ENCODE measurements at regions not wholly inside any gene's neighbourhood (a gene's known extent, or its start where the extent isn't known, plus 50 kb on each side); places are given as distances from the start of the nearest gene placed in this dataset.

DNA sequence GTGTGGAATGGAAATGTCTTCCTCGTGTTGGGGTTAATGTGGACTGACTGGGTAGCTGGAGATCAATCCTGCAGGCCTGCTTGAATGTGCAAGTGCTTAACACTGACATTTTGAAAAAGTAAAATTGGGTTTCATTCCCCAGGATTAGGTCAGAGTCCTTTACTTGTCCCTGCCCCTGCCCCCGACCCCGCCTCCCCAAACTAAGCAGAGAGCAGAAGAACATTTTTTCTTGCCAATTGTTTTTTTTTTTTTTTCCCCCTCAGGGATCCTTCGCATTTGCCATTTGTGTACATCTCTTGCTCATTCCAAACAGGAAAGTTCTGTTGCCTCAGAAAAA, 147.0 kb upstream of the NR2F2 start:
- Histone ChIP-seq H4K20me1 (ENCODE audit: insufficient read depth, low read length) (no peaks in the 10 kb centered on the region), H2AFZ (ENCODE audit: low read depth, low read length) (no peak overlapping the region), H3K9ac (ENCODE audit: low read length) (no peak overlapping the region), H3K27me3 (ENCODE audit: low read depth, low read length) (no peaks in the 10 kb centered on the region), H3K9me3 (ENCODE audit: insufficient read depth, low read length) (no peaks in the 10 kb centered on the region), H3K4me1 (ENCODE audit: low read length) (no peaks in the 10 kb centered on the region), H3K79me2 (ENCODE audit: low read length) (no peaks in the 10 kb centered on the region), H3K4me3 (ENCODE audit: low read length) (no peak overlapping the region), H3K27ac (ENCODE audit: low read length) (no peak overlapping the region), H3K4me2 (ENCODE audit: low read length) (no peak overlapping the region), H3K36me3 (replicated peaks; ENCODE audit: low read depth, low read length) (no peaks in the 10 kb centered on the region)
- no peak for TF ChIP-seq EZH2phosphoT487 (IDR thresholded peaks at IDR 0.05; ENCODE audit: low read depth)
- TF ChIP-seq, protein P1, sequence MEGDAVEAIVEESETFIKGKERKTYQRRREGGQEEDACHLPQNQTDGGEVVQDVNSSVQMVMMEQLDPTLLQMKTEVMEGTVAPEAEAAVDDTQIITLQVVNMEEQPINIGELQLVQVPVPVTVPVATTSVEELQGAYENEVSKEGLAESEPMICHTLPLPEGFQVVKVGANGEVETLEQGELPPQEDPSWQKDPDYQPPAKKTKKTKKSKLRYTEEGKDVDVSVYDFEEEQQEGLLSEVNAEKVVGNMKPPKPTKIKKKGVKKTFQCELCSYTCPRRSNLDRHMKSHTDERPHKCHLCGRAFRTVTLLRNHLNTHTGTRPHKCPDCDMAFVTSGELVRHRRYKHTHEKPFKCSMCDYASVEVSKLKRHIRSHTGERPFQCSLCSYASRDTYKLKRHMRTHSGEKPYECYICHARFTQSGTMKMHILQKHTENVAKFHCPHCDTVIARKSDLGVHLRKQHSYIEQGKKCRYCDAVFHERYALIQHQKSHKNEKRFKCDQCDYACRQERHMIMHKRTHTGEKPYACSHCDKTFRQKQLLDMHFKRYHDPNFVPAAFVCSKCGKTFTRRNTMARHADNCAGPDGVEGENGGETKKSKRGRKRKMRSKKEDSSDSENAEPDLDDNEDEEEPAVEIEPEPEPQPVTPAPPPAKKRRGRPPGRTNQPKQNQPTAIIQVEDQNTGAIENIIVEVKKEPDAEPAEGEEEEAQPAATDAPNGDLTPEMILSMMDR (IDR thresholded peaks at IDR 0.05; ENCODE audit: low read depth, low read length) = no peak

DNA sequence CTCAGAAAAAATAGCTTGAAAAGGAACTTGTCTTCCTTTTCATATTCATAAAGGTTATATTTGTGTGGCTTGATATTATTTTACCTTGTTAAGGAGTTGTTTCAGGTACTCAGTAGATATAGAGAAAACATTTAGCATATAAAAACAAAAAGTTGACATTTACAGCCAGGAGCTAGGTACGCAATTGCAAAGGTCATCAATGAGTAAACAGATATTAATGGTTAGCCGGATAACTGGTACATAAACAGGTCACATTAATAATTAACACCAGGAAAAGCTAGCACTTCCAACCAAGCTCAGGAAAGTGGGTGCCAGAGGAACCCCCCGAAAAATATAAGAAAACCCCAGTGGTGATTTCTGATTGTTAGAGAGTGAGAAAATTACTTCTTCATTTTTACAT, 146.6 kb upstream of the NR2F2 start:
- Histone ChIP-seq H3K4me2 (ENCODE audit: low read length) (no peak overlapping the region), H3K4me1 (ENCODE audit: low read length) (no peaks in the 10 kb centered on the region), H3K9me3 (ENCODE audit: insufficient read depth, low read length) (no peaks in the 10 kb centered on the region), H3K4me3 (ENCODE audit: low read length) (no peak overlapping the region), H2AFZ (ENCODE audit: low read depth, low read length) (no peak overlapping the region), H3K79me2 (ENCODE audit: low read length) (no peaks in the 10 kb centered on the region), H3K27ac (ENCODE audit: low read length) (no peak overlapping the region), H3K9ac (ENCODE audit: low read length) (no peak overlapping the region), H3K36me3 (replicated peaks; ENCODE audit: low read depth, low read length) (no peaks in the 10 kb centered on the region), H4K20me1 (ENCODE audit: insufficient read depth, low read length) (no peaks in the 10 kb centered on the region), H3K27me3 (ENCODE audit: low read depth, low read length) (no peaks in the 10 kb centered on the region)
- TF ChIP-seq EZH2phosphoT487 (IDR thresholded peaks at IDR 0.05; ENCODE audit: low read depth) = no peak
- TF ChIP-seq, protein P1 (IDR thresholded peaks at IDR 0.05; ENCODE audit: low read depth, low read length) = no peak

DNA sequence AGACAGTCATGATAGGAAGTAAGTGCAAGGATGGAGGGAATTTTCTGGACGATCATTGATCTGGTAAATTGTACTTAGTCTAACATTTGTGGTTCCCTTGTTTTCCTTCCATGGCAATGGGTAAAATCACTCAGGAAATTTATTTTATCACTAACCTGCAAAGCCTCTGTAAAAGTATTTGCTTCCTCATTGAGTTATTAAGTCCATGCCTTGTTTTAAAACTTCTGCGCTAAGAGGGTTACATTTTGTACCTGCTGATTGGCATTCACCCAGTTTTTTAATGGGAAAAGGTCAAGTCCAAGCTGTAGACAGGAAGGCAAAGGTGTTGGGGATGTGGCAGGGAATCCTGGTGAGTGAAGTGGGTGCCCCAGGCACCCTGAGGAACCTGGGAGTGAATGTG, 146.2 kb upstream of the NR2F2 start:
- H3K27me3 ChIP-seq (ENCODE audit: low read depth, low read length) = no peaks in the 10 kb centered on the region
- no peak overlapping the region for H2AFZ ChIP-seq (ENCODE audit: low read depth, low read length)
- no peaks in the 10 kb centered on the region for H3K79me2 ChIP-seq (ENCODE audit: low read length)
- no peaks in the 10 kb centered on the region for H3K4me1 ChIP-seq (ENCODE audit: low read length)
- H3K36me3 ChIP-seq (replicated peaks; ENCODE audit: low read depth, low read length) = no peaks in the 10 kb centered on the region
- H4K20me1 ChIP-seq (ENCODE audit: insufficient read depth, low read length) = no peaks in the 10 kb centered on the region
- H3K4me3 ChIP-seq (ENCODE audit: low read length) = no peak overlapping the region
- no peak overlapping the region for H3K27ac ChIP-seq (ENCODE audit: low read length)
- TF ChIP-seq, protein P1 (IDR thresholded peaks at IDR 0.05; ENCODE audit: low read depth, low read length) = no peak
- TF ChIP-seq EZH2phosphoT487 (IDR thresholded peaks at IDR 0.05; ENCODE audit: low read depth) = no peak
- no peak overlapping the region for H3K4me2 ChIP-seq (ENCODE audit: low read length)
- no peaks in the 10 kb centered on the region for H3K9me3 ChIP-seq (ENCODE audit: insufficient read depth, low read length)
- H3K9ac ChIP-seq (ENCODE audit: low read length) = no peak overlapping the region

DNA sequence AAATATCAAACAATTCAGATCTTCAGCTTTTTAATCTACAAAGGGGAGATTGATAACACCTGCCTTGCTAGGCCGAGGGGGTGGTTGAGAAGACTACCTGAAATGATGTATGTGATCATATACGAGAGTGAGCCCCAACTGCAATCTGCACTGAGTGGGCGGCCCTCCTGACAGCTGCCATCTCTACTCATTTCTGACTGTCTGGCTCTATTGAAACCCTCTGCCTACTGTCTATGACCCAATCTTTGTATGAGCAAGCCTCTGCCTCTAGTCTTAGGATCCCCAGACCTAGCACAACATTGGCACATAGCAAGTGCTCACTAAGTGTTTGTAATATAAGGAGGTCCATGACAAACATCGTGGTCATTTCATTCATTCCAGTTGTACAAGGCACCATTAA, 144.4 kb upstream of the NR2F2 start:
- H3K4me3 ChIP-seq (ENCODE audit: low read length) = no peak overlapping the region
- TF ChIP-seq, protein P1 (IDR thresholded peaks at IDR 0.05; ENCODE audit: low read depth, low read length) = no peak
- TF ChIP-seq EZH2phosphoT487 (IDR thresholded peaks at IDR 0.05; ENCODE audit: low read depth) = no peak
- no peaks in the 10 kb centered on the region for H3K4me1 ChIP-seq (ENCODE audit: low read length)
- no peaks in the 10 kb centered on the region for H3K9me3 ChIP-seq (ENCODE audit: insufficient read depth, low read length)
- H3K79me2 ChIP-seq (ENCODE audit: low read length) = no peaks in the 10 kb centered on the region
- H2AFZ ChIP-seq (ENCODE audit: low read depth, low read length) = no peak overlapping the region
- H3K9ac ChIP-seq (ENCODE audit: low read length) = no peak overlapping the region
- no peak overlapping the region for H3K27ac ChIP-seq (ENCODE audit: low read length)
- H4K20me1 ChIP-seq (ENCODE audit: insufficient read depth, low read length) = no peaks in the 10 kb centered on the region
- no peaks in the 10 kb centered on the region for H3K36me3 ChIP-seq (replicated peaks; ENCODE audit: low read depth, low read length)
- no peak overlapping the region for H3K4me2 ChIP-seq (ENCODE audit: low read length)
- H3K27me3 ChIP-seq (ENCODE audit: low read depth, low read length) = no peaks in the 10 kb centered on the region

Data from OCI-LY3 (cell line).